ENCODE measurements at regions not wholly inside any gene's neighbourhood (a gene's known extent, or its start where the extent isn't known, plus 50 kb on each side); places are given as distances from the start of the nearest gene placed in this dataset.

GRCh38 chr7:8938044-8938805 lies 504.8 kb downstream of the NXPH1 start:
- H3K4me1 ChIP-seq (ENCODE audit: low read length) = no peaks in the 10 kb centered on the region
- no peak overlapping the region for H2AFZ ChIP-seq (ENCODE audit: low read length)
- no peaks in the 10 kb centered on the region; the same call in none of the 2 replicates for H3K9me3 ChIP-seq (ENCODE audit: low read length)
- no peaks in the 10 kb centered on the region for H4K20me1 ChIP-seq (ENCODE audit: insufficient read depth, low read depth, low read length)
- H3K9ac ChIP-seq (ENCODE audit: low read length) = no peak overlapping the region
- H3K27me3 ChIP-seq (ENCODE audit: low read length) = no peaks in the 10 kb centered on the region
- H3K36me3 ChIP-seq (ENCODE audit: insufficient read depth, low read length) = no peaks in the 10 kb centered on the region
- no peak overlapping the region for H3K4me3 ChIP-seq (ENCODE audit: low read length)
- 0 out of 2 replicates have a peak, but pooled peaks cover 3% of the 10 kb centered on the region for H3K9me2 ChIP-seq (replicated peaks; ENCODE audit: insufficient read depth, low read length)
- no peak overlapping the region for H3K27ac ChIP-seq (ENCODE audit: low read length)
- no peak for DNase-seq
- no peak overlapping the region for H3K4me2 ChIP-seq (ENCODE audit: low read depth, low read length, poor library complexity, severe bottlenecking)
- H3K79me2 ChIP-seq (ENCODE audit: low read length) = no peaks in the 10 kb centered on the region

GRCh38 chr7:8939446-8939845 lies 506.0 kb downstream of the NXPH1 start:
- no peak overlapping the region for H3K27ac ChIP-seq (ENCODE audit: low read length)
- no peaks in the 10 kb centered on the region for H4K20me1 ChIP-seq (ENCODE audit: insufficient read depth, low read depth, low read length)
- 0 out of 2 replicates have a peak, but pooled peaks cover 3% of the 10 kb centered on the region for H3K9me2 ChIP-seq (replicated peaks; ENCODE audit: insufficient read depth, low read length)
- H3K79me2 ChIP-seq (ENCODE audit: low read length) = no peaks in the 10 kb centered on the region
- no peaks in the 10 kb centered on the region for H3K27me3 ChIP-seq (ENCODE audit: low read length)
- DNase-seq = no peak
- no peak overlapping the region for H3K4me3 ChIP-seq (ENCODE audit: low read length)
- H3K4me2 ChIP-seq (ENCODE audit: low read depth, low read length, poor library complexity, severe bottlenecking) = no peak overlapping the region
- H3K4me1 ChIP-seq (ENCODE audit: low read length) = no peaks in the 10 kb centered on the region
- H3K9me3 ChIP-seq (ENCODE audit: low read length) = no peaks in the 10 kb centered on the region; the same call in none of the 2 replicates
- H3K9ac ChIP-seq (ENCODE audit: low read length) = no peak overlapping the region
- no peaks in the 10 kb centered on the region for H3K36me3 ChIP-seq (ENCODE audit: insufficient read depth, low read length)
- no peak overlapping the region for H2AFZ ChIP-seq (ENCODE audit: low read length)

GRCh38 chr7:8963722-8964121 lies 530.3 kb downstream of the NXPH1 start:
- DNase-seq = no peak
- H3K4me3 ChIP-seq (ENCODE audit: low read length) = no peak overlapping the region
- no peaks in the 10 kb centered on the region for H3K79me2 ChIP-seq (ENCODE audit: low read length)
- H3K9me3 ChIP-seq (ENCODE audit: low read length) = no peaks in the 10 kb centered on the region
- no peak overlapping the region for H2AFZ ChIP-seq (ENCODE audit: low read length)
- H4K20me1 ChIP-seq (ENCODE audit: insufficient read depth, low read depth, low read length) = no peaks in the 10 kb centered on the region
- H3K4me1 ChIP-seq (ENCODE audit: low read length) = no peaks in the 10 kb centered on the region
- H3K9ac ChIP-seq (ENCODE audit: low read length) = no peak overlapping the region
- H3K27ac ChIP-seq (ENCODE audit: low read length) = no peak overlapping the region
- no peaks in the 10 kb centered on the region for H3K36me3 ChIP-seq (ENCODE audit: insufficient read depth, low read length)
- no peak overlapping the region for H3K4me2 ChIP-seq (ENCODE audit: low read depth, low read length, poor library complexity, severe bottlenecking)
- no peaks in the 10 kb centered on the region for H3K27me3 ChIP-seq (ENCODE audit: low read length)
- H3K9me2 ChIP-seq (replicated peaks; ENCODE audit: insufficient read depth, low read length) = no peaks in the 10 kb centered on the region

GRCh38 chr7:8965177-8965576 lies 531.8 kb downstream of the NXPH1 start:
- H3K27ac ChIP-seq (ENCODE audit: low read length) = no peak overlapping the region
- no peaks in the 10 kb centered on the region for H3K27me3 ChIP-seq (ENCODE audit: low read length)
- H3K4me2 ChIP-seq (ENCODE audit: low read depth, low read length, poor library complexity, severe bottlenecking) = no peak overlapping the region
- H2AFZ ChIP-seq (ENCODE audit: low read length) = no peak overlapping the region
- H3K4me3 ChIP-seq (ENCODE audit: low read length) = no peak overlapping the region
- no peak for DNase-seq
- H3K9me3 ChIP-seq (ENCODE audit: low read length) = no peaks in the 10 kb centered on the region
- H4K20me1 ChIP-seq (ENCODE audit: insufficient read depth, low read depth, low read length) = no peaks in the 10 kb centered on the region
- no peak overlapping the region for H3K9ac ChIP-seq (ENCODE audit: low read length)
- H3K9me2 ChIP-seq (replicated peaks; ENCODE audit: insufficient read depth, low read length) = no peaks in the 10 kb centered on the region
- no peaks in the 10 kb centered on the region for H3K4me1 ChIP-seq (ENCODE audit: low read length)
- no peaks in the 10 kb centered on the region for H3K79me2 ChIP-seq (ENCODE audit: low read length)
- no peaks in the 10 kb centered on the region for H3K36me3 ChIP-seq (ENCODE audit: insufficient read depth, low read length)

- no peaks in the 10 kb centered on the region for H3K27me3 ChIP-seq (ENCODE audit: low read length)
- H3K4me2 ChIP-seq (ENCODE audit: low read depth, low read length, poor library complexity, severe bottlenecking) = no peak overlapping the region
- no peak overlapping the region for H3K9ac ChIP-seq (ENCODE audit: low read length)
- DNase-seq = no peak
- no peaks in the 10 kb centered on the region for H3K9me2 ChIP-seq (replicated peaks; ENCODE audit: insufficient read depth, low read length)
- H3K4me1 ChIP-seq (ENCODE audit: low read length) = no peaks in the 10 kb centered on the region
- H3K9me3 ChIP-seq (ENCODE audit: low read length) = no peaks in the 10 kb centered on the region; the same call in 1 of the 2 replicates
- no peaks in the 10 kb centered on the region for H3K79me2 ChIP-seq (ENCODE audit: low read length)
- H3K4me3 ChIP-seq (ENCODE audit: low read length) = no peak overlapping the region
- no peak overlapping the region for H3K27ac ChIP-seq (ENCODE audit: low read length)
- no peaks in the 10 kb centered on the region for H3K36me3 ChIP-seq (ENCODE audit: insufficient read depth, low read length)
- no peaks in the 10 kb centered on the region for H4K20me1 ChIP-seq (ENCODE audit: insufficient read depth, low read depth, low read length)
- no peak overlapping the region for H2AFZ ChIP-seq (ENCODE audit: low read length)
Measured at GRCh38 chr7:8973601-8974000, 540.2 kb downstream of the NXPH1 start.

- Histone ChIP-seq H3K9ac (ENCODE audit: low read length) (no peak overlapping the region), H4K20me1 (ENCODE audit: insufficient read depth, low read depth, low read length) (no peaks in the 10 kb centered on the region), H3K4me2 (ENCODE audit: low read depth, low read length, poor library complexity, severe bottlenecking) (no peak overlapping the region), H3K79me2 (ENCODE audit: low read length) (no peaks in the 10 kb centered on the region), H3K9me2 (replicated peaks; ENCODE audit: insufficient read depth, low read length) (no peaks in the 10 kb centered on the region), H3K4me1 (ENCODE audit: low read length) (no peaks in the 10 kb centered on the region), H3K27me3 (ENCODE audit: low read length) (no peaks in the 10 kb centered on the region), H3K36me3 (ENCODE audit: insufficient read depth, low read length) (no peaks in the 10 kb centered on the region), H2AFZ (ENCODE audit: low read length) (no peak overlapping the region), H3K4me3 (ENCODE audit: low read length) (no peak overlapping the region), H3K9me3 (ENCODE audit: low read length) (peaks cover 8% of the 10 kb centered on the region), H3K27ac (ENCODE audit: low read length) (no peak overlapping the region)
- no peak for DNase-seq
Measured at GRCh38 chr7:8975681-8976080, 542.3 kb downstream of the NXPH1 start.

GRCh38 chr7:8982338-8982992 lies 549.1 kb downstream of the NXPH1 start:
- H3K36me3 ChIP-seq (ENCODE audit: insufficient read depth, low read length) = no peaks in the 10 kb centered on the region
- no peak overlapping the region for H3K9ac ChIP-seq (ENCODE audit: low read length)
- H3K4me1 ChIP-seq (ENCODE audit: low read length) = no peaks in the 10 kb centered on the region
- H3K27ac ChIP-seq (ENCODE audit: low read length) = no peak overlapping the region
- no peaks in the 10 kb centered on the region for H3K79me2 ChIP-seq (ENCODE audit: low read length)
- no peak overlapping the region for H3K4me2 ChIP-seq (ENCODE audit: low read depth, low read length, poor library complexity, severe bottlenecking)
- H3K9me3 ChIP-seq (ENCODE audit: low read length) = peaks cover 10% of the 10 kb centered on the region; the same call in 1 of the 2 replicates
- H3K27me3 ChIP-seq (ENCODE audit: low read length) = no peaks in the 10 kb centered on the region
- H3K4me3 ChIP-seq (ENCODE audit: low read length) = no peak overlapping the region
- no peaks in the 10 kb centered on the region for H4K20me1 ChIP-seq (ENCODE audit: insufficient read depth, low read depth, low read length)
- no peaks in the 10 kb centered on the region for H3K9me2 ChIP-seq (replicated peaks; ENCODE audit: insufficient read depth, low read length)
- no peak overlapping the region for H2AFZ ChIP-seq (ENCODE audit: low read length)
- no peak for DNase-seq

- H3K9me2 ChIP-seq (replicated peaks; ENCODE audit: insufficient read depth, low read length) = no peaks in the 10 kb centered on the region
- H2AFZ ChIP-seq (ENCODE audit: low read length) = no peak overlapping the region
- no peak overlapping the region for H3K9ac ChIP-seq (ENCODE audit: low read length)
- no peak overlapping the region for H3K4me2 ChIP-seq (ENCODE audit: low read depth, low read length, poor library complexity, severe bottlenecking)
- H3K4me3 ChIP-seq (ENCODE audit: low read length) = no peak overlapping the region
- no peaks in the 10 kb centered on the region for H3K36me3 ChIP-seq (ENCODE audit: insufficient read depth, low read length)
- no peaks in the 10 kb centered on the region for H3K4me1 ChIP-seq (ENCODE audit: low read length)
- H3K27ac ChIP-seq (ENCODE audit: low read length) = no peak overlapping the region
- H3K27me3 ChIP-seq (ENCODE audit: low read length) = no peaks in the 10 kb centered on the region
- no peaks in the 10 kb centered on the region for H4K20me1 ChIP-seq (ENCODE audit: insufficient read depth, low read depth, low read length)
- no peak for DNase-seq
- H3K79me2 ChIP-seq (ENCODE audit: low read length) = no peaks in the 10 kb centered on the region
- H3K9me3 ChIP-seq (ENCODE audit: low read length) = peaks cover 5% of the 10 kb centered on the region; the same call in 1 of the 2 replicates
Measured at GRCh38 chr7:8985255-8985654, 551.8 kb downstream of the NXPH1 start.

All from Karpas-422 (cell line).